ENCODE measurements at regions not wholly inside any gene's neighbourhood (a gene's known extent, or its start where the extent isn't known, plus 50 kb on each side); places are given as distances from the start of the nearest gene placed in this dataset.

- Histone ChIP-seq H3K4me1 (replicated peaks in 1 of 2) (peaks cover 5 to 18% of the 10 kb centered on the region in 2 donors), H3K27ac (no peak overlapping the region), H3K4me3 (no peak overlapping the region)
- ATAC-seq (replicated peaks in 6 of 8): peak in 7 of 8 experiments; percentile 33 to 87 (median 78)
- 0 to 65% (median 30%) methylated on average over 2 to 6 of the region's 6 CpGs; no CpG with 5 or more reads in 2 of the 10 experiments for WGBS, 10 experiments
- in situ Hi-C loops (cut with MboI; ENCODE audit: low pct_unique_long_range_greater_than_20kb in 2 of 9, low sequenced_read_pairs in 9 of 9, unreplicated experiment in 9 of 9): no loop called here
Observed at GRCh38 chr1:58318157-58319005, 228.1 kb downstream of the OMA1 start.

DNA sequence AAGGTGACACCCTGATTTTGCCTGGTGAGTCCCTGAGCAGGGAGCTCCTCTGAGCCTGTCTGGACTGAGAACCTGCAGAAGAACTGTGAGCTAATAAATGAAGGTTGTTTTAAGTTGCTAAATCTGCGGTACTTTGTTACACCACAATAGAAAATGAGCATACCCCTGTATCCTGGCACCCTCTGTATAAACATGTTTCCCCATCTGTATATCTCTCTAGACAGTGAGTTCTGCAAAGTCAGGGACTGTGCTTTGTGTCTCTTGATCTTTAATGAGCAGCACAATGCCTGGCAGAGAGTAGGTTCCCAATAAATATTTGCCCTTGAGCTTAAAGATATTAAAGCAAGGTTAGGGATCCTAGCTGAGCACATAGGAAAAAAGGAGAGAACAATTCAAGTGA, 228.8 kb downstream of the OMA1 start:
- no peak overlapping the region for H3K4me3 ChIP-seq
- in situ Hi-C loops (cut with MboI; ENCODE audit: low pct_unique_long_range_greater_than_20kb in 2 of 9, low sequenced_read_pairs in 9 of 9, unreplicated experiment in 9 of 9): no loop called here
- H3K4me1 ChIP-seq (replicated peaks in 1 of 2): peaks cover 5 to 18% of the 10 kb centered on the region in 2 donors
- 11 to 100% (median 90%) methylated on average over 1 of the region's 1 CpG; no CpG with 5 or more reads in 4 of the 10 experiments for WGBS, 10 experiments
- no peak overlapping the region for H3K27ac ChIP-seq
- no peak for ATAC-seq (replicated peaks in 6 of 8)

GRCh38 chr1:58317086-58317485, 229.4 kb downstream of the OMA1 start:
- no peak overlapping the region for H3K4me3 ChIP-seq
- no peak for ATAC-seq (replicated peaks in 6 of 8)
- in situ Hi-C loops (cut with MboI; ENCODE audit: low pct_unique_long_range_greater_than_20kb in 2 of 9, low sequenced_read_pairs in 9 of 9, unreplicated experiment in 9 of 9): no loop called here
- 68 to 100% (median 90%) methylated on average over 1 to 2 of the region's 2 CpGs; no CpG with 5 or more reads in 3 of the 10 experiments for WGBS, 10 experiments
- H3K4me1 ChIP-seq (replicated peaks in 1 of 2): peaks cover 5 to 18% of the 10 kb centered on the region in 2 donors
- H3K27ac ChIP-seq: no peak overlapping the region

DNA sequence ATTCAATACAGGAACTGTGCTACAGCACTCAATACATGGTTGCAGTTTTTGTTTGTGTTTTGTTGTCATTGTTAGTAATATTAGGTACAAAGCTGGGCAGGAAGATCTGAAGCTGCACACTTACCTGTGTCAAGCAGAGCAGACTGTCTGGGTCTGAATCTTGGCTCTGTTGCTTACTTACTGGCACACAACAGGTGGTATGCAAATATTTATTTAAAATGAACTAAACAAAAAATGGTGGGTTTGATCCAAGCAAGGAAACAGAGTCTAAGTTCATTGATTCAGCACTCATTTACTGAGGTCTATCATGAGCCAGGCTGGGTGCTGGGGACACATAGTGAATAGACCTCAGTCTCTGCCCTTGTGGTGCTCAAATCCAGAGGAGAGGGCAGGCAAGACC, 230.4 kb downstream of the OMA1 start:
- H3K4me1 ChIP-seq (replicated peaks in 1 of 2): peaks cover 5 to 18% of the 10 kb centered on the region in 2 donors
- no peak overlapping the region for H3K27ac ChIP-seq
- in situ Hi-C loops (cut with MboI; ENCODE audit: low pct_unique_long_range_greater_than_20kb in 2 of 9, low sequenced_read_pairs in 9 of 9, unreplicated experiment in 9 of 9): no loop called here
- ATAC-seq (replicated peaks in 6 of 8): no peak
- no peak overlapping the region for H3K4me3 ChIP-seq

DNA sequence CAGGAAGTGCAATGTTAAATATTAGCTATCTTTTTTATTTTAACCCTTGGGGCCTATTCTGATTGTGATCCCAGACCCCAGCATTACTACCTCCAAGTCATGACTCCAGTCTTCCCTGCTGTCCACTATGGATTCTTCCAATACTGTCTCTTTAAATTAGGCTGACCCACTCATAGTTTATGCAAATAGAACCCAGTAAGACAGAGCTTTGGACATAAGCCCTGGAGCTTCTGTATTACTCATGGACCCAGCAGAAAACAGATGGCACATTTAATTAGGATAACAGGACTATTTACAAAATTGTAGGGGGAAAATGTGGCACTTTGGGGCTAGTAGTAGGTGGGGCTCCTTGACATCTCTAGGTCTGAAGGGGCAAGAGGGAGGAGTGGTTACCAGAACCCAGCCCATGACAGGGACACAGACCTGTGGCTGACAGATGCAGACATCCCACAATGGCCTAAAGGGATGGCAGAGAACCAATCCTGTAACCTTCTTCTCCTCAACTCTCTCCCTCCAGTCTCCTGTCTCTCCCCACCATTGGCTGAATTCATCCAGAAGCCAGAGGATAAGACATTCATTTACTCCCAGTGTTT, 233.5 kb downstream of the OMA1 start:
- H3K27ac ChIP-seq: no peak overlapping the region
- peak in 3 of 8 experiments; percentile 80 to 89 (median 89) for ATAC-seq (replicated peaks in 6 of 8)
- H3K4me3 ChIP-seq: no peak overlapping the region
- peaks cover 3 to 4% of the 10 kb centered on the region in 2 donors for H3K4me1 ChIP-seq (replicated peaks in 1 of 2)
- in situ Hi-C loops (cut with MboI; ENCODE audit: low pct_unique_long_range_greater_than_20kb in 2 of 9, low sequenced_read_pairs in 9 of 9, unreplicated experiment in 9 of 9): no loop called here

GRCh38 chr1:58312461-58312860, 234.1 kb downstream of the OMA1 start:
- peaks cover 0 to 3% of the 10 kb centered on the region in 2 donors for H3K4me1 ChIP-seq (replicated peaks in 1 of 2)
- WGBS, 10 experiments: 0 to 100% (median 53%) methylated on average over 2 to 4 of the region's 4 CpGs
- H3K4me3 ChIP-seq: no peak overlapping the region
- H3K27ac ChIP-seq: no peak overlapping the region
- ATAC-seq (replicated peaks in 6 of 8): peak in 3 of 8 experiments; percentile 65 to 77 (median 74)
- in situ Hi-C loops (cut with MboI; ENCODE audit: low pct_unique_long_range_greater_than_20kb in 2 of 9, low sequenced_read_pairs in 9 of 9, unreplicated experiment in 9 of 9): no loop called here

DNA sequence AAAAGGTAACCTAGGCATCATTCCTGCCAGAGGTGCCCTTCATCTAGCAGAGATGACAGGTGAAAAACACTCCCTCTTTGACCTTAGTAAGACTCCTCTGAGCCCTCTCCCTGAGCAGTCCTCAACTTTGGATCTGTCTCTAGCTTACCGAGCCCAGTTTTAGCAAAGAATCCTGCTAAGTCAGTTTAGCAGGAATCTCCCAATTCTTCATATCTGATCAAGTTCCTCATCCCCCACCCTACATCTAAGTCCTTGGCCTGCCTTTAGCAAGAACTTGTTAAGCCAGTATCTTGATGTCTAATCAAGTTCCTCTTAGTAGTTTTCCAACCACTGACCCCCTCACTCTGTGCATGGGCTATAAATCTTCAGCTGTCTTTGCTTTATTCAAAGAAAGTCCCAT, 235.6 kb downstream of the OMA1 start:
- in situ Hi-C loops (cut with MboI; ENCODE audit: low pct_unique_long_range_greater_than_20kb in 2 of 9, low sequenced_read_pairs in 9 of 9, unreplicated experiment in 9 of 9): no loop called here
- 60 to 100% (median 89%) methylated on average over 1 of the region's 1 CpG; no CpG with 5 or more reads in 4 of the 10 experiments for WGBS, 10 experiments

GRCh38 chr1:58310469-58310868, 236.1 kb downstream of the OMA1 start:
- in situ Hi-C loops (cut with MboI; ENCODE audit: low pct_unique_long_range_greater_than_20kb in 2 of 9, low sequenced_read_pairs in 9 of 9, unreplicated experiment in 9 of 9): no loop called here
- ATAC-seq (replicated peaks in 6 of 8): no peak
- Histone ChIP-seq H3K27ac (no peak overlapping the region), H3K4me1 (replicated peaks in 1 of 2) (peaks cover 0 to 3% of the 10 kb centered on the region in 2 donors), H3K4me3 (no peak overlapping the region)
- 83 to 90% (median 87%) methylated on average over 1 to 2 of the region's 2 CpGs; no CpG with 5 or more reads in 6 of the 10 experiments for WGBS, 10 experiments

More for the DNA sequence above, 235.6 kb downstream of the OMA1 start:
- Histone ChIP-seq H3K4me1 (replicated peaks in 1 of 2) (peaks cover 0 to 3% of the 10 kb centered on the region in 2 donors), H3K4me3 (no peak overlapping the region), H3K27ac (no peak overlapping the region)
- ATAC-seq (replicated peaks in 6 of 8): no peak

GRCh38 chr1:58308206-58308605, 238.3 kb downstream of the OMA1 start:
- Histone ChIP-seq H3K4me3 (no peak overlapping the region), H3K4me1 (replicated peaks in 1 of 2) (peaks cover 0 to 3% of the 10 kb centered on the region in 2 donors), H3K27ac (no peak overlapping the region)
- ATAC-seq (replicated peaks in 6 of 8): peak in 1 of 8 experiments; percentile 8
- WGBS, 10 experiments: 33 to 43% (median 40%) methylated on average over 1 of the region's 1 CpG; no CpG with 5 or more reads in 7 of the 10 experiments
- in situ Hi-C loops (cut with MboI; ENCODE audit: low pct_unique_long_range_greater_than_20kb in 2 of 9, low sequenced_read_pairs in 9 of 9, unreplicated experiment in 9 of 9): no loop called here

- WGBS, 10 experiments: 50 to 100% (median 100%) methylated on average over 1 of the region's 1 CpG; no CpG with 5 or more reads in 5 of the 10 experiments
- Histone ChIP-seq H3K27ac (no peak overlapping the region), H3K4me3 (no peak overlapping the region), H3K4me1 (replicated peaks in 1 of 2) (peaks cover 0 to 3% of the 10 kb centered on the region in 2 donors)
- ATAC-seq (replicated peaks in 6 of 8): no peak
- in situ Hi-C loops (cut with MboI; ENCODE audit: low pct_unique_long_range_greater_than_20kb in 2 of 9, low sequenced_read_pairs in 9 of 9, unreplicated experiment in 9 of 9): no loop called here
Observed at GRCh38 chr1:58307431-58307830, 239.1 kb downstream of the OMA1 start.

- Histone ChIP-seq H3K27ac (no peak overlapping the region), H3K4me1 (replicated peaks in 1 of 2) (peaks cover 0 to 3% of the 10 kb centered on the region in 2 donors), H3K4me3 (no peak overlapping the region)
- in situ Hi-C loops (cut with MboI; ENCODE audit: low pct_unique_long_range_greater_than_20kb in 2 of 9, low sequenced_read_pairs in 9 of 9, unreplicated experiment in 9 of 9): no loop called here
- ATAC-seq (replicated peaks in 6 of 8): no peak
- 8 to 100% (median 83%) methylated on average over 1 of the region's 1 CpG; no CpG with 5 or more reads in 1 of the 10 experiments for WGBS, 10 experiments
Observed at GRCh38 chr1:58305622-58306021, 240.9 kb downstream of the OMA1 start.

DNA sequence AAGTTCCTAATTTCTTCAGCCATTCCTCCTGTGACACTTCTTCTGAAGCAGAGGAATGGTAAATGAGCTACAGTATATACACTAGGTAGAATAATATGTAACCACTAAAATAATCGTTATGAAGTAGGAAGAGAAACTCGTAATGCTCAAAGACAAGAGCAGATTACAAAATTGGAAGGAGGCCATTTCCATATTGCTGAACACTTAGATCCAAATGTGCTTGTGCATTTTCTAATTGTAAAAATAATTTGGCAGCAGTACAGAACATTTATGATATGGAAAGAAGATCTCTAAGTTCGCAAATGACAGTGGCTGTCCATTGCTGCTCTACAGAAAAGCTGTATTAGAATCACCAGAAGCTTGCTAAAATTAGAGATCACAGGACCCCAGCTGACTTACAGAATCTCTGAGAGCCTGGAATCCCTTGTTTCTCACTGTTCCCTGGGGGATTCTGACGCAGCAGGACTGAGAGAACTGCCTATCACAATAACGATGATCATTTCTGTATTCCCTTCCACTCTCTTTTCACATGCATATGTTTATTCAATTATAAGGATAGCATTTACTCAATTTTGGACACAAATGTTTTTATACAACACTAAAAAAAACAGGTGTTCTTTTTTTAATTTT, 242.1 kb downstream of the OMA1 start:
- in situ Hi-C loops (cut with MboI; ENCODE audit: low pct_unique_long_range_greater_than_20kb in 2 of 9, low sequenced_read_pairs in 9 of 9, unreplicated experiment in 9 of 9): no loop called here
- Histone ChIP-seq H3K4me3 (no peak overlapping the region), H3K27ac (no peak overlapping the region), H3K4me1 (replicated peaks in 1 of 2) (peaks cover 0 to 3% of the 10 kb centered on the region in 2 donors)
- 0 to 95% (median 61%) methylated on average over 3 to 5 of the region's 5 CpGs; no CpG with 5 or more reads in 1 of the 10 experiments for WGBS, 10 experiments
- ATAC-seq (replicated peaks in 6 of 8): peak in 4 of 8 experiments; percentile 19 to 85 (median 72)

DNA sequence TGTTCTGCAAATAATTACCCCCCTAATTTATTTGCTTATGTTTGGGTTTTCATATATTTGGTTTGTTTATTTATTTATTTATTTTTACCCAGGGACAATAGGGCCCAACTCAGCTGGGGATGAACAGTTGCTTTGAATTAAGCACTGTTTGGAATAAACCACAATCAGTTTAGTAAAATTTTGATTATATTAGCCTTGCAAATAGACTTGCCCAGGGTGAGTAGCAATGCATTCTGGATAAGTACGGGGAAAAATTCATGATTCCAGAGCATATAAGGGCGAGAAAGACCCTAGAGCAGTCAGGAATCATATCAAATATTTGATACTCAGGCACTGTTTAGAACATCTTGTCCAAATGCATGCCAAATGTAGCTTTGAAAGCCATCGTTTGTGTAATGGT, 242.7 kb downstream of the OMA1 start:
- Histone ChIP-seq H3K4me3 (no peak overlapping the region), H3K4me1 (replicated peaks in 1 of 2) (peaks cover 0 to 3% of the 10 kb centered on the region in 2 donors), H3K27ac (no peak overlapping the region)
- in situ Hi-C loops (cut with MboI; ENCODE audit: low pct_unique_long_range_greater_than_20kb in 2 of 9, low sequenced_read_pairs in 9 of 9, unreplicated experiment in 9 of 9): no loop called here
- peak in 3 of 8 experiments; percentile 25 to 61 (median 53) for ATAC-seq (replicated peaks in 6 of 8)
- WGBS, 10 experiments: 0 to 86% (median 31%) methylated on average over 1 to 3 of the region's 3 CpGs

Measured in motor neuron (in vitro differentiated cells).